NCI-H748 (cell line): ENCODE measurements at regions not wholly inside any gene's neighbourhood (a gene's known extent, or its start where the extent isn't known, plus 50 kb on each side); places are given as distances from the start of the nearest gene placed in this dataset.
A peak's percentile ranks its signal among the peaks of the same experiment; 100 is the strongest.

ENCODE experiments used
- DNase-seq: peaks from one replicate; lab custom pipeline; 2025; ENCODE audit not compliant: unreplicated experiment; lab: John Stamatoyannopoulos, UW

GRCh38 chr2:67950018-67950417 is 112.8 kb downstream of the C1D start:
- no peak for DNase-seq

- DNase-seq, result peak; percentile 32
Observed at GRCh38 chr2:67950919-67951318, 111.9 kb downstream of the C1D start.

DNA sequence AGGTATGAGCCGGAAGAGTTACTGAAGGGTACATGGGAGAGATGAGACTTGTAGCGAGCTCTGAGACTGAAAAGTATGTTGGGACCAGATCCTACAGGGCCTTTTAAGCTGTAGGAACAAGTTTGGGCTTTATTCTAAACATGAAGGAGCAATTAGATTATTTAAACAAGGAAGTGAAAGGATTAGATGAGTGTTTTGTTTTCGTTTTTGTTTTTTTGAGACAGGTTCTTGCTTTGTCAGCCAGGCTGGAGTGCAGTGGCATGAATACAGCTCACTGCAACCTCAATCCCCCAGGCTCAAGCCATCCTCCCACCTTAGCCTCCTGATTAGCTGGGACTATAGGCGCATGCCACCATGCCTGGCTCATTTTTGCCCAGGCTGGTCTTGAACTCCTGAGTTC is 110.7 kb downstream of the C1D start:
- no peak for DNase-seq

GRCh38 chr2:67954093-67954748 is 108.6 kb downstream of the C1D start:
- DNase-seq, result peak; percentile 98

- peak; percentile 63 for DNase-seq
Observed at GRCh38 chr2:67955748-67956603, 106.8 kb downstream of the C1D start.

- no peak for DNase-seq
Observed at GRCh38 chr2:67965246-67965645, 97.6 kb downstream of the C1D start.

DNA sequence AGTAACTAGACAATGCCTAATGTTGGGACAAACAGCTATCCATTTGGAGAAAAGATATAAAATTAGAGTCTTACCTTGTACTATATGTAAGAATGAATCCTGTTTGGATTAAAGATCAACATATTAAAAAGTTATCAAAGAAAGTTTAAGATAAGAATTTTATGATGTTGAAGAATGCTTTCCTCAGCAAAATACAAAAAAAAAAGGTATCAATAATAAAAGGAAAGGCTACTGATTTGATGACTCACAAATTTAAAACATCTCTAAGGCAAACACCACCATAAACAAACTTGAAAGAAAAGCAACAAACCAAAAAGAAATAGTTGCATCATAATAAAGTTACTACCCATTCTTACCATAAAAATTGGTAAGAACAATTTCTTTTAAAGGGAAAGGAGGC is 92.7 kb downstream of the C1D start:
- no peak for DNase-seq

DNA sequence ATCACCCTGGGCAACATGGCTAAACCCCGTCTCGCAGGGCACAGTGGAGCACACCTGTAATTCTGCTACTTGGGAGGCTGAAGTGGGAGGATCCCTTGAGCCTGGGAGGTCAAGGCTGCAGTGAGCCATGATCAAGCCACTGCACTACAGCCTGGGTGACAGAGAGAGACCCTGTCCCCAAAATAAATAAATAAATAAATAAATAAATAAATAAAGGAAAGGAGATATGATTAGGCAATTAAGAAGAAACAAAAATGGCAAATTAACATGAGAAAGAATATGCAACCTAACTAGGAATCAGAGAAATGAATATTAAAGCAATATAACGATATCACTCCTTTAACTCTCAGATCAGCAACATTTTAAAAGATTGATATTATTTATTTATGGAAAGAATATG is 92.3 kb downstream of the C1D start:
- no peak for DNase-seq

GRCh38 chr2:67974559-67975430 is 88.0 kb downstream of the C1D start:
- peak; percentile 13 for DNase-seq

GRCh38 chr2:67977464-67977863 is 85.3 kb downstream of the C1D start:
- DNase-seq, result no peak

GRCh38 chr2:67982956-67983355 is 79.8 kb downstream of the C1D start:
- DNase-seq, result no peak

DNA sequence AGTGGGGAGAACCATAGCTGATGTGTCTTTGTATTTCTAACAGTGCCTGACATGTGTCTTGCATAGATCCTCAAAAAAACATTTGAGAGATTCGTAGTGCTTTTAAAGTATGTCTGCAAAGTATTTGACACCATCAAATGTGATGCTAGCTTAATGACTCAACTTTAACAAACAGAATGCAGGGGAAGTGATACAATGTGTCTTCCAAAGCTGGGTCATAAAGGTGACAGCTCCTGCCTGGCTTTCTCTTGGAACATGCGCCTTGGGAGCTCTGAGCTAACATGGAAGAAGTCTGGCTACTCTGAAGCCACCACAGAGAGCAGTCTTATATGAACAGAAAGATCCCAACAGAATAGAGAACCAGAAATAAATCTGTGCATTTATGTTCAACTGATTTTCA is 78.2 kb downstream of the C1D start:
- DNase-seq, result no peak

DNA sequence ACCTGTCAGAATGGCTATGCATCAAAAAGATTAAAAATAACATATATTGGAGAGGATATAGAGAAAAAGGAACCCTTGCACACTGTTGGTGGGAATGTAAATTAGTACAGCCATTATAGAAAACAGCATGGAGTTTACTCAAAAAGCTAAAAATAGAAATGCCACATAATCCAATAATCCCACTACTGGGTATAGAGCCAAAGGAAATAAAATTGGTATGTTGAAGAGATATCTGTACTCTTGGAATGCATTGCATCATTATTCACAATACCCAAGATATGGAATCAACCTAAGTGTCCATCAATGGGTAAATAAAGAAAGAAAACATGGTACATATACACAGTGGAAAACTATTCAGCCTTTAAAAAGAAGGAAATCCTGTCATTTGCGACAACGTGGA is 77.2 kb downstream of the C1D start:
- no peak for DNase-seq

GRCh38 chr2:67986258-67986657 is 76.5 kb downstream of the C1D start:
- no peak for DNase-seq
